ENCODE measurements at regions not wholly inside any gene's neighbourhood (a gene's known extent, or its start where the extent isn't known, plus 50 kb on each side); places are given as distances from the start of the nearest gene placed in this dataset.

GRCh38 chr12:92995258-92995903 lies 66.3 kb upstream of the EEA1 start:
- no peak for TF ChIP-seq CTCF (IDR thresholded peaks at IDR 0.05; ENCODE audit: insufficient read depth, low read length, poor library complexity, severe bottlenecking)
- TF ChIP-seq EZH2phosphoT487 (conservative IDR thresholded peaks at IDR 0.05; ENCODE audit: low read length), result no peak

Measured in SU-DHL-6 (cell line).